ENCODE measurements at regions not wholly inside any gene's neighbourhood (a gene's known extent, or its start where the extent isn't known, plus 50 kb on each side); places are given as distances from the start of the nearest gene placed in this dataset.

DNA sequence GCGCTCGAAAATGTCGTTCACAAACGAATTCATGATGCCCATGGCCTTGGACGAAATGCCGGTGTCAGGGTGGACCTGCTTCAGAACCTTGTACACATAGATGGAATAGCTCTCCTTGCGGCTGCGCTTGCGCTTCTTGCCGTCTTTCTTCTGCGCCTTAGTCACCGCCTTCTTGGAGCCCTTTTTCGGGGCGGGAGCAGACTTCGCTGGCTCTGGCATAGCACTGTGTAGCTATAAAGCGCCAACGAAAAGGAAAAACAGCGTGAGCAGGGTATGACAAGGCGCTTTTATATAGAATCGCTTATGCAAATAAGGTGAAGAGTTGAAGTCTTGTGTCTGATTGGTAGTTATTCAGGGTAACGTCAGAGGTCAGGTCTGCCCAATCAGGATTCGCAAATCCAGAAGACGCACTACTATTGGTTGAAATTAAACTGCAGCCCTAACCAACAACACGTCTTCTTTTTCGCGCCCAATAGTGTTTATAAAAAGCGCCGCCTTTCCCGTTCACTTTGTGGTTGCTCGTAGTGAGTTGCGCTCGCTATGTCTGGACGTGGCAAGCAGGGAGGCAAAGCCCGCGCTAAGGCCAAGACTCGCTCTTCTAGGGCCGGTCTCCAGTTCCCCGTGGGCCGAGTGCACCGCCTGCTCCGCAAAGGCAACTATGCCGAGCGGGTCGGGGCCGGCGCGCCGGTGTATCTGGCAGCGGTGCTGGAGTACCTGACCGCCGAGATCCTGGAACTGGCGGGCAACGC, 114.8 kb upstream of the PRSS16 start (continued):
- TF ChIP-seq, protein P1, sequence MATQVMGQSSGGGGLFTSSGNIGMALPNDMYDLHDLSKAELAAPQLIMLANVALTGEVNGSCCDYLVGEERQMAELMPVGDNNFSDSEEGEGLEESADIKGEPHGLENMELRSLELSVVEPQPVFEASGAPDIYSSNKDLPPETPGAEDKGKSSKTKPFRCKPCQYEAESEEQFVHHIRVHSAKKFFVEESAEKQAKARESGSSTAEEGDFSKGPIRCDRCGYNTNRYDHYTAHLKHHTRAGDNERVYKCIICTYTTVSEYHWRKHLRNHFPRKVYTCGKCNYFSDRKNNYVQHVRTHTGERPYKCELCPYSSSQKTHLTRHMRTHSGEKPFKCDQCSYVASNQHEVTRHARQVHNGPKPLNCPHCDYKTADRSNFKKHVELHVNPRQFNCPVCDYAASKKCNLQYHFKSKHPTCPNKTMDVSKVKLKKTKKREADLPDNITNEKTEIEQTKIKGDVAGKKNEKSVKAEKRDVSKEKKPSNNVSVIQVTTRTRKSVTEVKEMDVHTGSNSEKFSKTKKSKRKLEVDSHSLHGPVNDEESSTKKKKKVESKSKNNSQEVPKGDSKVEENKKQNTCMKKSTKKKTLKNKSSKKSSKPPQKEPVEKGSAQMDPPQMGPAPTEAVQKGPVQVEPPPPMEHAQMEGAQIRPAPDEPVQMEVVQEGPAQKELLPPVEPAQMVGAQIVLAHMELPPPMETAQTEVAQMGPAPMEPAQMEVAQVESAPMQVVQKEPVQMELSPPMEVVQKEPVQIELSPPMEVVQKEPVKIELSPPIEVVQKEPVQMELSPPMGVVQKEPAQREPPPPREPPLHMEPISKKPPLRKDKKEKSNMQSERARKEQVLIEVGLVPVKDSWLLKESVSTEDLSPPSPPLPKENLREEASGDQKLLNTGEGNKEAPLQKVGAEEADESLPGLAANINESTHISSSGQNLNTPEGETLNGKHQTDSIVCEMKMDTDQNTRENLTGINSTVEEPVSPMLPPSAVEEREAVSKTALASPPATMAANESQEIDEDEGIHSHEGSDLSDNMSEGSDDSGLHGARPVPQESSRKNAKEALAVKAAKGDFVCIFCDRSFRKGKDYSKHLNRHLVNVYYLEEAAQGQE (IDR thresholded peaks at IDR 0.05; ENCODE audit: low read depth, low read length) = no peak; the same call in 1 of the 2 replicates
- TF ChIP-seq MXI1 (IDR thresholded peaks at IDR 0.05; ENCODE audit: low read depth, low read length) (peak; percentile 74), TAF1 (IDR thresholded peaks at IDR 0.05; ENCODE audit: borderline replicate concordance, low read depth, low read length) (peak; percentile 78; the same call in 1 of the 2 replicates), SUZ12 (IDR thresholded peaks at IDR 0.05; ENCODE audit: unreplicated experiment) (no peak), CHD2 (IDR thresholded peaks at IDR 0.05; ENCODE audit: borderline replicate concordance, low read depth, low read length) (peak; percentile 86; the same call in 1 of the 2 replicates), PML (IDR thresholded peaks at IDR 0.05; ENCODE audit: low read length) (peak; percentile 98), HCFC1 (IDR thresholded peaks at IDR 0.05; ENCODE audit: low read length) (peak; percentile 53), KLF5 (IDR thresholded peaks at IDR 0.05; ENCODE audit: partially characterized antibody) (peak; percentile 70), FOXK2 (IDR thresholded peaks at IDR 0.05) (no peak), EED (IDR thresholded peaks at IDR 0.05; ENCODE audit: low read depth) (no peak; the same call in 1 of the 2 replicates), BACH1 (IDR thresholded peaks at IDR 0.05; ENCODE audit: borderline replicate concordance) (peak; percentile 89), TBL1XR1 (IDR thresholded peaks at IDR 0.05; ENCODE audit: low read depth, low read length) (no peak), MEF2A (IDR thresholded peaks at IDR 0.05; ENCODE audit: insufficient read depth, low read depth, low read length) (peak; percentile 22; the same call in 1 of the 2 replicates)
- TF ChIP-seq, protein P2, sequence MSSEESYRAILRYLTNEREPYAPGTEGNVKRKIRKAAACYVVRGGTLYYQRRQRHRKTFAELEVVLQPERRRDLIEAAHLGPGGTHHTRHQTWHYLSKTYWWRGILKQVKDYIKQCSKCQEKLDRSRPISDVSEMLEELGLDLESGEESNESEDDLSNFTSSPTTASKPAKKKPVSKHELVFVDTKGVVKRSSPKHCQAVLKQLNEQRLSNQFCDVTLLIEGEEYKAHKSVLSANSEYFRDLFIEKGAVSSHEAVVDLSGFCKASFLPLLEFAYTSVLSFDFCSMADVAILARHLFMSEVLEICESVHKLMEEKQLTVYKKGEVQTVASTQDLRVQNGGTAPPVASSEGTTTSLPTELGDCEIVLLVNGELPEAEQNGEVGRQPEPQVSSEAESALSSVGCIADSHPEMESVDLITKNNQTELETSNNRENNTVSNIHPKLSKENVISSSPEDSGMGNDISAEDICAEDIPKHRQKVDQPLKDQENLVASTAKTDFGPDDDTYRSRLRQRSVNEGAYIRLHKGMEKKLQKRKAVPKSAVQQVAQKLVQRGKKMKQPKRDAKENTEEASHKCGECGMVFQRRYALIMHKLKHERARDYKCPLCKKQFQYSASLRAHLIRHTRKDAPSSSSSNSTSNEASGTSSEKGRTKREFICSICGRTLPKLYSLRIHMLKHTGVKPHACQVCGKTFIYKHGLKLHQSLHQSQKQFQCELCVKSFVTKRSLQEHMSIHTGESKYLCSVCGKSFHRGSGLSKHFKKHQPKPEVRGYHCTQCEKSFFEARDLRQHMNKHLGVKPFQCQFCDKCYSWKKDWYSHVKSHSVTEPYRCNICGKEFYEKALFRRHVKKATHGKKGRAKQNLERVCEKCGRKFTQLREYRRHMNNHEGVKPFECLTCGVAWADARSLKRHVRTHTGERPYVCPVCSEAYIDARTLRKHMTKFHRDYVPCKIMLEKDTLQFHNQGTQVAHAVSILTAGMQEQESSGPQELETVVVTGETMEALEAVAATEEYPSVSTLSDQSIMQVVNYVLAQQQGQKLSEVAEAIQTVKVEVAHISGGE (CRISPR knock-in tag; IDR thresholded peaks at IDR 0.05) = no peak; the same call in 1 of the 2 replicates
- TF ChIP-seq, protein P3, sequence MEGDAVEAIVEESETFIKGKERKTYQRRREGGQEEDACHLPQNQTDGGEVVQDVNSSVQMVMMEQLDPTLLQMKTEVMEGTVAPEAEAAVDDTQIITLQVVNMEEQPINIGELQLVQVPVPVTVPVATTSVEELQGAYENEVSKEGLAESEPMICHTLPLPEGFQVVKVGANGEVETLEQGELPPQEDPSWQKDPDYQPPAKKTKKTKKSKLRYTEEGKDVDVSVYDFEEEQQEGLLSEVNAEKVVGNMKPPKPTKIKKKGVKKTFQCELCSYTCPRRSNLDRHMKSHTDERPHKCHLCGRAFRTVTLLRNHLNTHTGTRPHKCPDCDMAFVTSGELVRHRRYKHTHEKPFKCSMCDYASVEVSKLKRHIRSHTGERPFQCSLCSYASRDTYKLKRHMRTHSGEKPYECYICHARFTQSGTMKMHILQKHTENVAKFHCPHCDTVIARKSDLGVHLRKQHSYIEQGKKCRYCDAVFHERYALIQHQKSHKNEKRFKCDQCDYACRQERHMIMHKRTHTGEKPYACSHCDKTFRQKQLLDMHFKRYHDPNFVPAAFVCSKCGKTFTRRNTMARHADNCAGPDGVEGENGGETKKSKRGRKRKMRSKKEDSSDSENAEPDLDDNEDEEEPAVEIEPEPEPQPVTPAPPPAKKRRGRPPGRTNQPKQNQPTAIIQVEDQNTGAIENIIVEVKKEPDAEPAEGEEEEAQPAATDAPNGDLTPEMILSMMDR (IDR thresholded peaks at IDR 0.05 in 2 of 3, conservative IDR thresholded peaks at IDR 0.05 in 1 of 3; ENCODE audit: control insufficient read depth in 2 of 3, extremely low read depth in 1 of 3, insufficient read depth in 1 of 3, low read depth in 3 of 3, low read length in 3 of 3) = no peak
- TF ChIP-seq, protein P4, sequence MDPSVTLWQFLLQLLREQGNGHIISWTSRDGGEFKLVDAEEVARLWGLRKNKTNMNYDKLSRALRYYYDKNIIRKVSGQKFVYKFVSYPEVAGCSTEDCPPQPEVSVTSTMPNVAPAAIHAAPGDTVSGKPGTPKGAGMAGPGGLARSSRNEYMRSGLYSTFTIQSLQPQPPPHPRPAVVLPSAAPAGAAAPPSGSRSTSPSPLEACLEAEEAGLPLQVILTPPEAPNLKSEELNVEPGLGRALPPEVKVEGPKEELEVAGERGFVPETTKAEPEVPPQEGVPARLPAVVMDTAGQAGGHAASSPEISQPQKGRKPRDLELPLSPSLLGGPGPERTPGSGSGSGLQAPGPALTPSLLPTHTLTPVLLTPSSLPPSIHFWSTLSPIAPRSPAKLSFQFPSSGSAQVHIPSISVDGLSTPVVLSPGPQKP (IDR thresholded peaks at IDR 0.05; ENCODE audit: low read depth, low read length) = peak; percentile 13; the same call in 1 of the 2 replicates
- TF ChIP-seq, protein P5, sequence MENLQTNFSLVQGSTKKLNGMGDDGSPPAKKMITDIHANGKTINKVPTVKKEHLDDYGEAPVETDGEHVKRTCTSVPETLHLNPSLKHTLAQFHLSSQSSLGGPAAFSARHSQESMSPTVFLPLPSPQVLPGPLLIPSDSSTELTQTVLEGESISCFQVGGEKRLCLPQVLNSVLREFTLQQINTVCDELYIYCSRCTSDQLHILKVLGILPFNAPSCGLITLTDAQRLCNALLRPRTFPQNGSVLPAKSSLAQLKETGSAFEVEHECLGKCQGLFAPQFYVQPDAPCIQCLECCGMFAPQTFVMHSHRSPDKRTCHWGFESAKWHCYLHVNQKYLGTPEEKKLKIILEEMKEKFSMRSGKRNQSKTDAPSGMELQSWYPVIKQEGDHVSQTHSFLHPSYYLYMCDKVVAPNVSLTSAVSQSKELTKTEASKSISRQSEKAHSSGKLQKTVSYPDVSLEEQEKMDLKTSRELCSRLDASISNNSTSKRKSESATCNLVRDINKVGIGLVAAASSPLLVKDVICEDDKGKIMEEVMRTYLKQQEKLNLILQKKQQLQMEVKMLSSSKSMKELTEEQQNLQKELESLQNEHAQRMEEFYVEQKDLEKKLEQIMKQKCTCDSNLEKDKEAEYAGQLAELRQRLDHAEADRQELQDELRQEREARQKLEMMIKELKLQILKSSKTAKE (IDR thresholded peaks at IDR 0.05; ENCODE audit: low read depth, poor library complexity, severe bottlenecking) = peak; percentile 92
